H1 (cell line): ENCODE measurements at regions not wholly inside any gene's neighbourhood (a gene's known extent, or its start where the extent isn't known, plus 50 kb on each side); places are given as distances from the start of the nearest gene placed in this dataset.

Experiments used
- CTCF ChIA-PET: fragments of 300-600 bp; sonication (Branson Sonifier 250); formaldehyde crosslinking; loops from one replicate; lab custom pipeline; 2021; ENCODE audit not compliant: partially characterized antibody; lab: Charles Lee
- POLR2A ChIA-PET: fragments of 300-600 bp; sonication (Branson Sonifier 250); formaldehyde crosslinking; loops from one replicate; lab custom pipeline; 2021; ENCODE audit warnings: inconsistent platforms; ENCODE audit not compliant: partially characterized antibody; lab: Charles Lee
- DNase-seq, 2 experiments: peaks; one replicate each; pipeline versions ENCODE4 v3.0.0 to v3.0.0-alpha.2; 2010 to 2022; ENCODE audit warnings: low spot score in 2 of 2, low read depth in 1 of 2, mixed read lengths in 1 of 2
- FAIRE-seq: peaks from 2 replicates; lab custom pipeline; 2011; peaks lifted over from hg19 to GRCh38; lab: Jason Lieb, UNC
- H2AFZ ChIP-seq: 2 replicates; pipeline ENCODE4 v1.8.1; 2012; ENCODE audit warnings: low read length, inconsistent platforms
- H2AK5ac ChIP-seq: 2 replicates; pipeline ENCODE4 v1.6.1; 2013; ENCODE audit warnings: low read depth, low read length
- H2BK120ac ChIP-seq: replicated peaks from 2 replicates; pipeline ENCODE3; 2013; ENCODE audit warnings: low read depth, low read length, inconsistent platforms
- H2BK12ac ChIP-seq: 2 replicates; pipeline ENCODE4 v1.6.1; 2013; ENCODE audit warnings: low read depth, low read length
- H2BK15ac ChIP-seq: 2 replicates; pipeline ENCODE4 v1.6.1; 2013; ENCODE audit warnings: low read length
- H2BK20ac ChIP-seq: 2 replicates; pipeline ENCODE4 v1.6.1; 2013; ENCODE audit warnings: low read length
- H2BK5ac ChIP-seq: 2 replicates; pipeline ENCODE4 v1.6.1; 2013; ENCODE audit warnings: low read depth, low read length
- H3K14ac ChIP-seq: 2 replicates; pipeline ENCODE4 v1.6.1; 2013; ENCODE audit warnings: inconsistent platforms; ENCODE audit not compliant: insufficient read length
- H3K18ac ChIP-seq: 2 replicates; pipeline ENCODE4 v1.6.1; 2013; ENCODE audit warnings: low read length; ENCODE audit errors: extremely low read depth
- H3K23ac ChIP-seq: 2 replicates; pipeline ENCODE4 v1.6.1; 2013; ENCODE audit warnings: inconsistent platforms; ENCODE audit not compliant: insufficient read length
- H3K23me2 ChIP-seq: 2 replicates; pipeline ENCODE4 v1.6.1; 2013; ENCODE audit warnings: low read depth, low read length
- H3K27ac ChIP-seq: 2 replicates; pipeline ENCODE4 v1.6.1; 2011; ENCODE audit warnings: low read depth, low read length, inconsistent platforms
- H3K27me3 ChIP-seq, 4 experiments: replicated peaks in 1 of 4; 1 replicate in 1 of 4; 2 replicates in 3 of 4; pipeline versions ENCODE4 v1.6.1 to v1.8.1; 2011 to 2013; ENCODE audit warnings: low read length in 3 of 4, mild to moderate bottlenecking in 3 of 4, inconsistent platforms in 2 of 4, mixed read lengths in 2 of 4, moderate library complexity in 1 of 4; ENCODE audit not compliant: control insufficient read depth in 3 of 4, insufficient read depth in 3 of 4; ENCODE audit errors: extremely low read depth in 1 of 4
- H3K36me3 ChIP-seq, 4 experiments: 2 replicates each; pipeline versions ENCODE4 v1.6.1 to v1.8.1; 2011 to 2013; ENCODE audit warnings: mild to moderate bottlenecking in 4 of 4, low read length in 3 of 4, moderate library complexity in 2 of 4, control low read depth in 1 of 4, inconsistent platforms in 1 of 4; ENCODE audit not compliant: insufficient read depth in 4 of 4, control insufficient read depth in 2 of 4
- H3K4ac ChIP-seq: replicated peaks from 2 replicates; pipeline ENCODE3; 2013; ENCODE audit warnings: low read length, low read depth, mixed read lengths, inconsistent platforms; ENCODE audit not compliant: insufficient read length
- H3K4me1 ChIP-seq, 4 experiments: replicated peaks in 1 of 4; 1 replicate in 1 of 4; 2 replicates in 3 of 4; pipeline versions ENCODE4 v1.6.1 to v1.8.1; 2011 to 2013; ENCODE audit warnings: low read length in 3 of 4, inconsistent platforms in 2 of 4, mixed read lengths in 1 of 4; ENCODE audit not compliant: insufficient read depth in 4 of 4, control insufficient read depth in 3 of 4
- H3K4me2 ChIP-seq, 2 experiments: 2 replicates each; pipeline versions ENCODE4 v1.6.1 to v1.8.1; 2011 to 2013; ENCODE audit warnings: low read depth in 2 of 2, low read length in 2 of 2, control low read depth in 1 of 2, inconsistent platforms in 1 of 2, mild to moderate bottlenecking in 1 of 2; ENCODE audit not compliant: insufficient read depth in 1 of 2
- H3K4me3 ChIP-seq, 4 experiments: fragments of 200-600, 300-600 bp in 1 of 4; sonication (generic), shearing (Covaris generic), sonication (Bioruptor Twin) in 1 of 4; 2 replicates each; pipeline versions ENCODE4 v1.5.1 to v1.8.1; 2011 to 2016; ENCODE audit warnings: low read length in 4 of 4, low read depth in 3 of 4, control low read depth in 2 of 4, inconsistent platforms in 2 of 4, mild to moderate bottlenecking in 2 of 4, mixed read lengths in 1 of 4, moderate library complexity in 1 of 4; ENCODE audit not compliant: insufficient read depth in 2 of 4; ENCODE audit errors: extremely low read depth in 1 of 4
- H3K56ac ChIP-seq: replicated peaks from 2 replicates; pipeline ENCODE3; 2013; ENCODE audit warnings: low read depth, mild to moderate bottlenecking, mixed read lengths, low read length, inconsistent platforms; ENCODE audit not compliant: insufficient read length
- H3K79me1 ChIP-seq: 2 replicates; pipeline ENCODE4 v1.6.1; 2013; ENCODE audit warnings: low read depth, low read length, control low read depth
- H3K79me2 ChIP-seq, 2 experiments: 2 replicates each; pipeline versions ENCODE4 v1.6.1 to v1.8.1; 2012 to 2013; ENCODE audit warnings: low read length in 2 of 2, mild to moderate bottlenecking in 2 of 2, inconsistent platforms in 1 of 2; ENCODE audit not compliant: insufficient read depth in 2 of 2, control insufficient read depth in 1 of 2
- H3K9ac ChIP-seq, 4 experiments: replicated peaks in 1 of 4; 1 replicate in 1 of 4; 2 replicates in 3 of 4; pipeline versions ENCODE4 v1.6.1 to v1.8.1; 2011 to 2013; ENCODE audit warnings: low read depth in 3 of 4, low read length in 3 of 4, control low read depth in 2 of 4, mild to moderate bottlenecking in 2 of 4, moderate library complexity in 2 of 4, inconsistent platforms in 1 of 4; ENCODE audit errors: extremely low read depth in 1 of 4
- H3K9me3 ChIP-seq, 2 experiments: 2 replicates each; pipeline versions ENCODE4 v1.6.1 to v1.8.1; 2012 to 2013; ENCODE audit warnings: mild to moderate bottlenecking in 2 of 2, moderate library complexity in 2 of 2, control low read depth in 1 of 2, inconsistent platforms in 1 of 2, low read depth in 1 of 2, low read length in 1 of 2, mixed read lengths in 1 of 2; ENCODE audit not compliant: insufficient read depth in 2 of 2
- H4K20me1 ChIP-seq, 2 experiments: replicated peaks in 1 of 2; 2 replicates each; pipeline versions ENCODE3 to v1.8.1; 2011 to 2013; ENCODE audit warnings: inconsistent platforms in 2 of 2, low read length in 2 of 2, mild to moderate bottlenecking in 1 of 2; ENCODE audit not compliant: insufficient read depth in 2 of 2, control insufficient read depth in 1 of 2
- H4K5ac ChIP-seq: 2 replicates; pipeline ENCODE4 v1.6.1; 2013; ENCODE audit warnings: low read length, low read depth, mixed read lengths, inconsistent platforms; ENCODE audit not compliant: insufficient read length
- H4K8ac ChIP-seq: 2 replicates; pipeline ENCODE4 v1.8.0; 2013; ENCODE audit warnings: mild to moderate bottlenecking, moderate library complexity, low read length, inconsistent platforms; ENCODE audit not compliant: insufficient read depth; ENCODE audit errors: extremely low read depth
- H4K91ac ChIP-seq: replicated peaks from 2 replicates; pipeline ENCODE3; 2013; ENCODE audit warnings: low read length, mixed read lengths, inconsistent platforms; ENCODE audit not compliant: insufficient read length
- BCL11A ChIP-seq, 2 experiments: IDR thresholded peaks; one replicate each; pipeline ENCODE4 v1.6.1; 2011; ENCODE audit warnings: low read depth in 2 of 2, low read length in 2 of 2, mild to moderate bottlenecking in 2 of 2
- HDAC2 ChIP-seq, 2 experiments: fragments of 300-600 bp in 1 of 2; sonication (generic) in 1 of 2; IDR thresholded peaks; 2 replicates each; pipeline ENCODE4 v1.6.1; 2011 to 2012; ENCODE audit warnings: low read depth in 2 of 2, low read length in 2 of 2, mild to moderate bottlenecking in 2 of 2, moderate library complexity in 2 of 2, borderline replicate concordance in 1 of 2, inconsistent platforms in 1 of 2
- NANOG ChIP-seq: IDR thresholded peaks from 2 replicates; pipeline ENCODE4 v1.6.1; 2011; ENCODE audit warnings: low read length, low read depth, mild to moderate bottlenecking, inconsistent platforms; ENCODE audit not compliant: insufficient read depth, poor library complexity, severe bottlenecking
- SRF ChIP-seq: IDR thresholded peaks from 2 replicates; pipeline ENCODE4 v1.6.1; 2011; ENCODE audit warnings: mild to moderate bottlenecking, low read depth, low read length, moderate library complexity
- TAF7 ChIP-seq: optimal IDR thresholded peaks from 2 replicates; pipeline ENCODE3; 2011; ENCODE audit warnings: low read depth, mild to moderate bottlenecking, inconsistent platforms, low read length, moderate library complexity, borderline replicate concordance
- WGBS, 2 experiments: shearing (Covaris generic) in 1 of 2; methylation state at CpG; one replicate each; pipeline versions ENCODE4 v1.1.6 to v1.1.7; 2013 to 2015; ENCODE audit warnings: low lambda C conversion rate in 2 of 2, mixed read lengths in 2 of 2, inconsistent platforms in 1 of 2, low coverage in 1 of 2, missing lambda C conversion rate in 1 of 2; ENCODE audit not compliant: insufficient replicate concordance in 2 of 2, insufficient coverage in 1 of 2, insufficient read length in 1 of 2; ENCODE audit errors: extremely low coverage in 1 of 2, missing lambda C conversion rate in 1 of 2; 5-methylcytosine and 5-hydroxymethylcytosine counted together

DNA sequence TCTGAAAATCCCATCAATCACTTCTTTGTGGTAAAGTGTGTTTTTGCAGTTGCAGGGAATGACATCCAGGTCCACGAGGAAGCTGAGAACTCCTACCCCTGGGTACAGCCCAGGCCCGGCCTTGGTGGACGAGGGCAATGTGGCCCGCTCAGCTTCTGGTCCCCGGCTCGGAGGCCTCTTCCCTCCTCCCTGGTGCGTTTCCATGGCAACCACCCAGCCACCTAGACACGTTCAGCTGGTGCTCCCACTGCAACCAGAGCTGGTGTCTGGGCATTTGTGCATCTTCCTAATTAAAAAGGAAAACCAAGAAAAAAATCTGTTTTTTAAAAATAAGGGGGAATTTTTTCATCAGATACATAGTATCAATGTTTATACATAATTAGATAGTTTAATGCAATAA, 603.6 kb upstream of the SALL3 start:
- no peak overlapping the region for H2BK12ac ChIP-seq
- no peak overlapping the region for H2AFZ ChIP-seq
- H3K4me3 ChIP-seq: no peak overlapping the region
- H3K18ac ChIP-seq: no peak overlapping the region
- no peak overlapping the region for H3K23ac ChIP-seq
- 85% methylated on average over 8 of the region's 8 CpGs; no CpG with 5 or more reads in 1 of the 2 experiments for WGBS, 2 experiments
- no peaks in the 10 kb centered on the region for H3K23me2 ChIP-seq
- no peak overlapping the region for H3K9ac ChIP-seq
- TF ChIP-seq HDAC2 (IDR thresholded peaks at IDR 0.05; ENCODE audit: borderline replicate concordance in 1 of 2, low read depth in 2 of 2, low read length in 2 of 2) (no peak), NANOG (no peak), SRF (no peak), TAF7 (no peak), BCL11A (IDR thresholded peaks at IDR 0.05; ENCODE audit: low read depth in 2 of 2, low read length in 2 of 2) (no peak)
- peaks cover 0 to 3% of the 10 kb centered on the region in 2 experiments; a peak in 2 of 4 replicates for H3K9me3 ChIP-seq
- no peak overlapping the region for H2BK15ac ChIP-seq
- H2BK5ac ChIP-seq: no peak overlapping the region
- no peaks in the 10 kb centered on the region for H3K4me1 ChIP-seq
- H3K79me1 ChIP-seq: no peaks in the 10 kb centered on the region
- H3K56ac ChIP-seq: no peak overlapping the region
- no peak overlapping the region for H3K27ac ChIP-seq
- DNase-seq (no peak), FAIRE-seq (no peak)
- H4K20me1 ChIP-seq: no peaks in the 10 kb centered on the region
- no peak overlapping the region for H2AK5ac ChIP-seq
- H4K5ac ChIP-seq: no peak overlapping the region
- no peak overlapping the region for H4K91ac ChIP-seq
- H2BK120ac ChIP-seq: no peak overlapping the region
- no peak overlapping the region for H3K14ac ChIP-seq
- no peak overlapping the region for H3K4me2 ChIP-seq
- no peak overlapping the region for H3K4ac ChIP-seq
- H3K79me2 ChIP-seq: no peaks in the 10 kb centered on the region
- no peaks in the 10 kb centered on the region for H3K27me3 ChIP-seq
- POLR2A ChIA-PET: interaction anchor here (1.4 kb wide), 1 partner anchor 12 kb away, joined by 4 read pairs; no protein-coding TSS in a partner anchor
- H2BK20ac ChIP-seq: no peak overlapping the region
- CTCF ChIA-PET: interaction anchor here (1.1 kb wide), 1 partner anchor 470 kb away, joined by 3 read pairs; no protein-coding TSS in a partner anchor
- H4K8ac ChIP-seq: no peak overlapping the region
- H3K36me3 ChIP-seq: no peaks in the 10 kb centered on the region
